HepG2 (cell line): ENCODE measurements at regions not wholly inside any gene's neighbourhood (a gene's known extent, or its start where the extent isn't known, plus 50 kb on each side); places are given as distances from the start of the nearest gene placed in this dataset.
A peak's percentile ranks its signal among the peaks of the same experiment; 100 is the strongest.

Experiments
- ATAC-seq: fragments of 200-7000 bp; cut with Tn5 transposase; 3 replicates; pipeline ENCODE4 v1.9.1; 2020; ENCODE audit warnings: mild to moderate bottlenecking, moderate library complexity
- BruUV-seq: library from RNA; stranded (reverse); fragments of 400-500 nt; replicated peaks from 2 replicates; lab custom pipeline; 2021; lab: Mats Ljungman, UMichigan
- CTCF ChIA-PET: fragments of 300-600 bp; formaldehyde crosslinking; extraction: SDS; loops from one replicate; lab custom pipeline; 2021; ENCODE audit warnings: low total read pairs, inconsistent platforms, low intra/inter-chr PET ratio; lab: Yijun Ruan, JAX
- POLR2A ChIA-PET: fragments of 350-600 bp; sonication (Branson Sonifier 250); formaldehyde crosslinking; loops from one replicate; lab custom pipeline; 2020; ENCODE audit warnings: antibody characterized with exemption, inconsistent platforms; lab: Yijun Ruan, JAX
- DNase-seq: peaks from one replicate; pipeline ENCODE4 v3.0.0-alpha.2; 2015; ENCODE audit warnings: low spot score
- FAIRE-seq: peaks from 3 replicates; lab custom pipeline; 2011; peaks lifted over from hg19 to GRCh38; lab: Jason Lieb, UNC
- H2AFZ ChIP-seq: one replicate; pipeline ENCODE4 v1.6.1; 2011; ENCODE audit warnings: low read length, inconsistent platforms
- H3K27ac ChIP-seq: fragments of 300-600 bp; 3 replicates; pipeline ENCODE4 v1.8.0; 2011; ENCODE audit warnings: mixed run types, mild to moderate bottlenecking, mixed read lengths, low read length, inconsistent platforms; ENCODE audit not compliant: insufficient read depth; ENCODE audit errors: extremely low read length
- H3K27me3 ChIP-seq, 2 experiments: fragments of 200-600 bp in 1 of 2; 2 replicates in 1 of 2; 3 replicates in 1 of 2; pipeline versions ENCODE4 v1.6.0 to v1.8.0; 2011; ENCODE audit warnings: low read length in 2 of 2, mild to moderate bottlenecking in 2 of 2, moderate library complexity in 2 of 2, inconsistent platforms in 1 of 2; ENCODE audit not compliant: insufficient read depth in 2 of 2, control insufficient read depth in 1 of 2
- H3K36me3 ChIP-seq, 2 experiments: fragments of 200-600 bp in 1 of 2; replicated peaks in 1 of 2; 2 replicates in 1 of 2; 3 replicates in 1 of 2; pipeline versions ENCODE4 v1.5.1 to v1.8.0; 2011; ENCODE audit warnings: low read length in 2 of 2, inconsistent platforms in 1 of 2; ENCODE audit not compliant: insufficient read depth in 2 of 2, control insufficient read depth in 1 of 2
- H3K4me1 ChIP-seq: 2 replicates; pipeline ENCODE4 v1.5.1; 2012; ENCODE audit warnings: low read length, inconsistent platforms; ENCODE audit not compliant: insufficient read depth
- H3K4me2 ChIP-seq: 2 replicates; pipeline ENCODE4 v1.6.0; 2011; ENCODE audit warnings: low read depth, low read length, inconsistent platforms
- H3K4me3 ChIP-seq, 3 experiments: fragments of 200-600 bp in 1 of 3; sonication (generic), shearing (Covaris generic) in 1 of 3; replicated peaks in 1 of 3; 2 replicates each; pipeline ENCODE4 v1.5.1; 2011 to 2016; ENCODE audit warnings: low read length in 3 of 3, inconsistent platforms in 2 of 3, low read depth in 2 of 3, mild to moderate bottlenecking in 2 of 3, control low read depth in 1 of 3, mixed read lengths in 1 of 3; ENCODE audit not compliant: insufficient read depth in 1 of 3
- H3K79me2 ChIP-seq: one replicate; pipeline ENCODE4 v1.6.1; 2011; ENCODE audit warnings: low read length, inconsistent platforms; ENCODE audit not compliant: insufficient read depth
- H3K9ac ChIP-seq: 2 replicates; pipeline ENCODE4 v1.6.0; 2011; ENCODE audit warnings: mild to moderate bottlenecking, low read depth, low read length, inconsistent platforms; ENCODE audit not compliant: insufficient read depth
- H3K9me3 ChIP-seq: 2 replicates; pipeline ENCODE4 v1.5.1; 2012; ENCODE audit warnings: mild to moderate bottlenecking, low read length
- H4K20me1 ChIP-seq: 2 replicates; pipeline ENCODE4 v1.6.0; 2011; ENCODE audit warnings: inconsistent platforms, mild to moderate bottlenecking, low read length, moderate library complexity; ENCODE audit not compliant: insufficient read depth
- AKAP8 ChIP-seq: sonication (generic); formaldehyde crosslinking; IDR thresholded peaks from 2 replicates; pipeline ENCODE4 v1.5.1; 2020; ENCODE audit warnings: mild to moderate bottlenecking, missing genetic modification reagents
- ARID5B ChIP-seq: IDR thresholded peaks from 2 replicates; pipeline ENCODE4 v1.4.0; 2020; ENCODE audit warnings: mild to moderate bottlenecking, missing genetic modification reagents
- CREB1 ChIP-seq, 2 experiments: fragments of 450-650 bp in 1 of 2; IDR thresholded peaks; 2 replicates each; pipeline ENCODE4 v1.6.1; 2016 to 2017; ENCODE audit warnings: control low read depth in 1 of 2, mild to moderate bottlenecking in 1 of 2, missing compliant biosample characterization in 1 of 2, missing genetic modification characterization in 1 of 2
- EP300 ChIP-seq, 3 experiments: sonication (generic) in 1 of 3; formaldehyde crosslinking in 1 of 3; IDR thresholded peaks; 2 replicates each; pipeline versions ENCODE4 v1.5.1 to v1.6.1; 2011 to 2020; ENCODE audit warnings: low read depth in 2 of 3, low read length in 2 of 3, borderline replicate concordance in 1 of 3, improper control_type of control experiment in 1 of 3, mild to moderate bottlenecking in 1 of 3, missing genetic modification reagents in 1 of 3, moderate library complexity in 1 of 3
- GTF2F1 ChIP-seq: fragments of 150-350 bp; IDR thresholded peaks from 2 replicates; pipeline ENCODE4 v1.6.1; 2014; ENCODE audit warnings: low read length
- NR2C2 ChIP-seq: sonication (generic); formaldehyde crosslinking; IDR thresholded peaks from 2 replicates; pipeline ENCODE4 v1.4.0; 2020; ENCODE audit warnings: missing genetic modification reagents, mild to moderate bottlenecking, moderate library complexity, borderline replicate concordance
- ONECUT2 ChIP-seq: sonication (generic); formaldehyde crosslinking; IDR thresholded peaks from 2 replicates; pipeline ENCODE4 v1.4.0; 2020; ENCODE audit warnings: missing genetic modification reagents
- RARG ChIP-seq: sonication (generic); formaldehyde crosslinking; IDR thresholded peaks from 2 replicates; pipeline ENCODE4 v1.4.0; 2020; ENCODE audit warnings: low read depth, mild to moderate bottlenecking, missing genetic modification reagents
- SNAPC5 ChIP-seq: sonication (generic); formaldehyde crosslinking; IDR thresholded peaks from 2 replicates; pipeline ENCODE4 v1.8.1; 2023; ENCODE audit warnings: mild to moderate bottlenecking, missing genetic modification reagents, borderline replicate concordance
- SOX13 ChIP-seq, 3 experiments: fragments of 450-650 bp in 1 of 3; sonication (generic) in 1 of 3; formaldehyde crosslinking in 1 of 3; IDR thresholded peaks in 2 of 3; conservative IDR thresholded peaks in 1 of 3; 2 replicates each; pipeline versions ENCODE4 v1.5.0 to v1.6.1; 2016 to 2020; ENCODE audit warnings: antibody characterized with exemption in 1 of 3, mild to moderate bottlenecking in 1 of 3, missing compliant biosample characterization in 1 of 3, missing genetic modification reagents in 1 of 3, moderate library complexity in 1 of 3
- THAP11 ChIP-seq: IDR thresholded peaks from 2 replicates; pipeline ENCODE4 v1.6.1; 2016; ENCODE audit warnings: missing biosample characterization, missing genetic modification reagents
- ZBTB1 ChIP-seq: sonication (generic); formaldehyde crosslinking; IDR thresholded peaks from 2 replicates; pipeline ENCODE4 v1.4.0; 2020; ENCODE audit warnings: missing genetic modification reagents, borderline replicate concordance
- ZBTB20 ChIP-seq: sonication (generic); formaldehyde crosslinking; IDR thresholded peaks from 2 replicates; pipeline ENCODE4 v1.8.1; 2023; ENCODE audit warnings: missing genetic modification reagents, low read depth, mild to moderate bottlenecking, borderline replicate concordance
- ZBTB7B ChIP-seq: sonication (generic); formaldehyde crosslinking; IDR thresholded peaks from 2 replicates; pipeline ENCODE4 v1.4.0; 2020; ENCODE audit warnings: missing genetic modification reagents
- ZNF510 ChIP-seq: sonication (generic); formaldehyde crosslinking; IDR thresholded peaks from 2 replicates; pipeline ENCODE4 v1.4.0; 2020; ENCODE audit warnings: low read depth, mild to moderate bottlenecking, missing genetic modification reagents
- ZNF710 ChIP-seq: sonication (generic); formaldehyde crosslinking; IDR thresholded peaks from 2 replicates; pipeline ENCODE4 v1.5.0; 2020; ENCODE audit warnings: mild to moderate bottlenecking, missing genetic modification reagents, borderline replicate concordance
- ZNF761 ChIP-seq: sonication (generic); formaldehyde crosslinking; conservative IDR thresholded peaks from 2 replicates; pipeline ENCODE4 v1.4.0; 2020; ENCODE audit warnings: mild to moderate bottlenecking, missing genetic modification reagents
- ZNF781 ChIP-seq: sonication (generic); formaldehyde crosslinking; IDR thresholded peaks from 2 replicates; pipeline ENCODE4 v1.5.1; 2020; ENCODE audit warnings: borderline replicate concordance, mild to moderate bottlenecking, missing genetic modification reagents; ENCODE audit errors: not compliant biosample characterization
- WGBS: methylation state at CpG from one replicate; pipeline ENCODE4 v1.1.6; 2017; ENCODE audit warnings: low lambda C conversion rate; 5-methylcytosine and 5-hydroxymethylcytosine counted together
- in situ Hi-C: cut with HindIII; loops from 2 replicates; pipeline ENCODE4 v1.10.0; 2017; ENCODE audit warnings: low pct_unique_long_range_greater_than_20kb; ENCODE audit not compliant: extremely low pct_ligation_motif_present
- intact Hi-C: fragments of 100-400 bp; cut with micrococcal nuclease; formaldehyde crosslinking; loops from one replicate; pipeline ENCODE4 v1.10.0; 2022; ENCODE audit not compliant: unreplicated experiment

GRCh38 chr1:213656503-213656902 lies 331.3 kb upstream of the PROX1 start:
- ChIA-PET POLR2A (interaction anchor here (0.8 to 1.0 kb wide), 2 partner anchors 331 to 333 kb away, joined by 3 to 6 read pairs; partner anchors contain the start of gene PROX1), CTCF (no interaction called here)
- peak overlapping the region; percentile 3 for H3K27ac ChIP-seq
- H3K36me3 ChIP-seq, result no peaks in the 10 kb centered on the region
- no peaks in the 10 kb centered on the region for H3K27me3 ChIP-seq
- H3K79me2 ChIP-seq, result no peaks in the 10 kb centered on the region
- FAIRE-seq, result peak; percentile 56
- peak overlapping the region in 1 of 3 experiments; percentile 31; a peak in 2 of 6 replicates for H3K4me3 ChIP-seq
- no TSS peak for BruUV-seq
- peaks cover 39% of the 10 kb centered on the region for H3K4me1 ChIP-seq
- H3K9ac ChIP-seq, result no peak overlapping the region
- peak; percentile 94 for ATAC-seq
- in situ Hi-C loops (no loop called here), intact Hi-C loops (loop anchor here (10.0 kb wide), 1 partner anchor 282 kb away; no protein-coding TSS in a partner anchor)
- peak; percentile 72 for DNase-seq
- peak overlapping the region; percentile 55 for H2AFZ ChIP-seq
- peak overlapping the region; percentile 57 for H3K4me2 ChIP-seq
- no peaks in the 10 kb centered on the region for H3K9me3 ChIP-seq
- H4K20me1 ChIP-seq, result no peaks in the 10 kb centered on the region
- 5% methylated on average over 3 of the region's 3 CpGs for WGBS
- TF ChIP-seq CREB1 (IDR thresholded peaks at IDR 0.05), result no peak
- no peak for TF ChIP-seq CREB1 (CRISPR knock-in tag; IDR thresholded peaks at IDR 0.05)
- no peak for TF ChIP-seq SNAPC5 (CRISPR knock-in tag)
- TF ChIP-seq NR2C2 (CRISPR knock-in tag), result no peak
- no peak for TF ChIP-seq ZNF510 (CRISPR knock-in tag)
- TF ChIP-seq AKAP8 (CRISPR knock-in tag), result no peak
- TF ChIP-seq ZNF781 (CRISPR knock-in tag), result no peak
- TF ChIP-seq SOX13 (IDR thresholded peaks at IDR 0.05), result no peak
- peak in 1 of 2 experiments; percentile 51; a peak in 1 of 4 replicates for TF ChIP-seq SOX13 (CRISPR knock-in tag; conservative IDR thresholded peaks at IDR 0.05 in 1 of 2, IDR thresholded peaks at IDR 0.05 in 1 of 2)
- TF ChIP-seq RARG (CRISPR knock-in tag), result no peak
- TF ChIP-seq ARID5B, result peak; percentile 53
- TF ChIP-seq THAP11 (CRISPR knock-in tag), result no peak
- TF ChIP-seq ONECUT2, result no peak
- TF ChIP-seq ZBTB20, result no peak
- TF ChIP-seq ZBTB7B (CRISPR knock-in tag), result no peak
- no peak for TF ChIP-seq GTF2F1
- no peak for TF ChIP-seq ZNF761
- peak in 1 of 2 experiments; percentile 46; a peak in 1 of 4 replicates for TF ChIP-seq EP300 (IDR thresholded peaks at IDR 0.05; ENCODE audit: low read depth in 2 of 2, low read length in 2 of 2)
- no peak for TF ChIP-seq EP300 (CRISPR knock-in tag; IDR thresholded peaks at IDR 0.05; ENCODE audit: borderline replicate concordance)
- TF ChIP-seq ZBTB1 (CRISPR knock-in tag), result no peak
- no peak for TF ChIP-seq ZNF710
